ENCODE measurements at regions not wholly inside any gene's neighbourhood (a gene's known extent, or its start where the extent isn't known, plus 50 kb on each side); places are given as distances from the start of the nearest gene placed in this dataset.

GRCh38 chr14:105931808-105932483 lies 405.6 kb downstream of the TMEM121 start:
- TF ChIP-seq, protein P1, sequence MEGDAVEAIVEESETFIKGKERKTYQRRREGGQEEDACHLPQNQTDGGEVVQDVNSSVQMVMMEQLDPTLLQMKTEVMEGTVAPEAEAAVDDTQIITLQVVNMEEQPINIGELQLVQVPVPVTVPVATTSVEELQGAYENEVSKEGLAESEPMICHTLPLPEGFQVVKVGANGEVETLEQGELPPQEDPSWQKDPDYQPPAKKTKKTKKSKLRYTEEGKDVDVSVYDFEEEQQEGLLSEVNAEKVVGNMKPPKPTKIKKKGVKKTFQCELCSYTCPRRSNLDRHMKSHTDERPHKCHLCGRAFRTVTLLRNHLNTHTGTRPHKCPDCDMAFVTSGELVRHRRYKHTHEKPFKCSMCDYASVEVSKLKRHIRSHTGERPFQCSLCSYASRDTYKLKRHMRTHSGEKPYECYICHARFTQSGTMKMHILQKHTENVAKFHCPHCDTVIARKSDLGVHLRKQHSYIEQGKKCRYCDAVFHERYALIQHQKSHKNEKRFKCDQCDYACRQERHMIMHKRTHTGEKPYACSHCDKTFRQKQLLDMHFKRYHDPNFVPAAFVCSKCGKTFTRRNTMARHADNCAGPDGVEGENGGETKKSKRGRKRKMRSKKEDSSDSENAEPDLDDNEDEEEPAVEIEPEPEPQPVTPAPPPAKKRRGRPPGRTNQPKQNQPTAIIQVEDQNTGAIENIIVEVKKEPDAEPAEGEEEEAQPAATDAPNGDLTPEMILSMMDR (IDR thresholded peaks at IDR 0.05; ENCODE audit: low read depth, low read length, poor library complexity, severe bottlenecking), result no peak
- TF ChIP-seq EZH2phosphoT487 (IDR thresholded peaks at IDR 0.05; ENCODE audit: borderline replicate concordance, low read length), result no peak

Measured in DOHH2 (cell line).